HTR-8/SVneo (cell line): ENCODE measurements at regions not wholly inside any gene's neighbourhood (a gene's known extent, or its start where the extent isn't known, plus 50 kb on each side); places are given as distances from the start of the nearest gene placed in this dataset.

ENCODE experiments used
- DNase-seq: peaks from one replicate; pipeline ENCODE4 v3.0.0; 2011; ENCODE audit warnings: low spot score, mixed read lengths; ENCODE audit not compliant: insufficient read length
- FAIRE-seq: peaks from 2 replicates; lab custom pipeline; 2011; peaks lifted over from hg19 to GRCh38; lab: Jason Lieb, UNC

DNA sequence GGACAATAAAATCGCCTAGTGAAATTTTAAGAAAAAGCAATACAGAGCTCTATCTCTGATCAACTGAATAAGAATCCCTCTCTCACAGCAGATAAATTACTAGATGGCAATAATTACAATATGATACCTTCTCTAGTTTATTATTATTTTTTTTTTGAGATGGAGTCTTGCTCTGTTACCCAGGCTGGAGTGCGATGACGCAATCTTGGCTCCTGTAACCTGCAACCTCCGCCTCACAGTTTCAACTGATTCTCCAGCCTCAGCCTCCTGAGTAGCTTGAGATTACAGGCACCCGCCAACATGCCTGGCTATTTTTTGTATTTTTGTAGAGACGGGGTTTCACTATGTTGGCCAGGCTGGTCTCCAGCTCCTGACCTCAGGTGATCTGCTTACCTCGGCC lies 129.3 kb upstream of the PTCHD4 start:
- no peak for FAIRE-seq
- no peak for DNase-seq

DNA sequence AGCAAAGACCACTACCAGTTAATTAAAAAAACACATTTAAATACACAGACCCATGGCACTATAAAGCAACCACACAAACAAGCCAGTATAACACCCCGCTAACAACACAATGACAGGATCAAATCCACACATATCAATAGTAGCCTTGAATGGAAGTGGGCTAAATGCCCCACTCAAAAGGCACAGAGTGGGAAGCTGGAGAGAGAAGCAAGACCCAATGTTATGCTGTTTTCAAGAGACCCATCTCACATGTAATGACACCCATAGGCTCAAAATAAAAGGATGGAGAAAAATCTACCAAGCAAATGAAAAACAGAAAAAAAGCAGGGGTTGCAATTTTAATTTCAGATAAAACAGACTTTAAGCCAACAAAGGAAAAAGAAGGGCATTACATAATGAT lies 125.4 kb upstream of the PTCHD4 start:
- DNase-seq: no peak

DNA sequence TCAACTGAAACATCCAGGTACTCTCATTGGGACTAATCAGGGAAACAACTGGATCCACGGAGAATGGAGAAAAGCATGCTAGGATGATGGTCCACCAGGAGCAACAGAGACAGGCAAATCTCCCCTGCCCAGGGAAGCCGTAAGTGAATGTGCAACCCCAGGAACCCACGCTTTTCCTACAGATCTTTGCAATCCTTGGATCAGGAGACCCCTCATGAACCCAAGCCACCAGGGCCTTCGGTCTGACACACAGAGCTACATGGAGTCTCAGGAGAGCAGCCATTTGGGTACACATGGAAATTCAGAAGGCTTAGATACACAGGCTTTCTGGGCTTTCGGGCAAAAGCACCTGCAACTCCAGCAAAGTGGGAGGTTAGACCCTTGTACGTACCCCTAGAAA lies 122.1 kb upstream of the PTCHD4 start:
- DNase-seq (no peak), FAIRE-seq (no peak)

More for the DNA sequence above, 125.4 kb upstream of the PTCHD4 start:
- no peak for FAIRE-seq

DNA sequence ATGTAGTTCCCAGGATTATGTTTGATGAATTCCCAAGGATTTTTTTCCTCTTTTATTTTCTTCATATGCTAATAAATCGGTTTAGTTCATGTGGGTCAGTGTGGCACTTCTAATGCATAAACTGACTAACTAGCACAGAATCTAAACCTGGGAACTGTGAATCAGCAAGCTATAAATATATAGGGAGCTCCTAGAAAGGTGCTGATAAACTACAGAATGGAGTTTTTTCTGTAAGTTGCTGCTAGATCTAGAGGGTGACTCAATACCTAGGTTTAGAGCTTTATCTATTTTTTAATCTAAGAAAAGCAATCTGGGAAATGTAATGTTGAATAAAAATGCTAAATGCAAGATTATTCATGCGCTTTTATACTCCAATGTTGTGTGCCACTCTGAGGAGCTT lies 118.8 kb upstream of the PTCHD4 start:
- DNase-seq: no peak
- FAIRE-seq: no peak

DNA sequence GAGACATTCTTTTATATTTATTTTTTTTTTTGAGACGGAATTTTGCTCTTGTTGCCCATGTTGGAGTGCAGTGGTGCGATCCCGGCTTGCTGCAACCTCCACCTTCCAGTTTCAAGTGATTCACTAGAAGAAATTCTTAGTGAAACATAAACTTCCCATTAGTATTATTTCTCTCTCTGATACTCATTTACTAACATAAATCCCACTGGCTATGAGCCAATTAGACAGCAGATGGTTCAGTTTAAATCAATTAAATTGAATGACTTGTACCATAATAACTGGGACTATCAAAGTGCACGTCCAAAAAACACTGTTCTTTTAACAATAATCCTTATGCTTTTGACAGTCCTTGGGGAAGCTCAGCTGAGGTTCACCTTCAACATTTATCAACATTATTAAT lies 111.2 kb upstream of the PTCHD4 start:
- FAIRE-seq (no peak), DNase-seq (no peak)

DNA sequence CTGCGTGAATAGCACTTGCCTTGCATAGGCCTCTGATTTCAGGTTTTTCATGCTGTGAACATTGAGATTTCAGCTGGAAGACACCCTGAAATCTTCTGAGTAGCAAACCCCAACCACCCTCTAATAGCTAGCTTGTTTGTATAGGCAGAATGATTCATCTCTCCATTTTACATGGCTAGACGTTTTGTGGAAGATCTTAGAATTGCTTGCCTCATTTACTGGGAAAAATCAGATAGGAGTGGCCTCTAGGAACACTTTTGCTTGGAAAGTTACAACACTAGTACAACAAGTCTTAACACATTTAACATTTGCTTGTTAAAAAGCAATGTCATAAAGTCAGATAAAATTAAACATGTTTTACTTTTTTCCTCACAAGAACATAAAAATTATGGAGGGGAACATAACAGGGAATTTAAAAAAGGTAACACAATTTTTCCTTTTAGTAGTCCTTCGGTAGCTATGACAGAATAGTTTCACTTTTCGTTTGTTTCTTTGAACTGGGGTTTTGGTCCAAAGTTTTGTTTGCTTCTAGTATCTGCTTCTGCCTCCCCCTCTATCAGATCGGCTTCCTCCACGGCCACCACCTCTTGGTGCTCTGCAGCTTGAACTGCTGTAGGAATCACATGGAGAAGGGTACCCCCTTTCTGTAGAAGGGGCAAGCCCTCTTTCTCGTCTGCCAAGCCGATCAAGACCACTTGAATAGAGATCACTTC lies 102.2 kb upstream of the PTCHD4 start:
- FAIRE-seq (no peak), DNase-seq (no peak)

DNA sequence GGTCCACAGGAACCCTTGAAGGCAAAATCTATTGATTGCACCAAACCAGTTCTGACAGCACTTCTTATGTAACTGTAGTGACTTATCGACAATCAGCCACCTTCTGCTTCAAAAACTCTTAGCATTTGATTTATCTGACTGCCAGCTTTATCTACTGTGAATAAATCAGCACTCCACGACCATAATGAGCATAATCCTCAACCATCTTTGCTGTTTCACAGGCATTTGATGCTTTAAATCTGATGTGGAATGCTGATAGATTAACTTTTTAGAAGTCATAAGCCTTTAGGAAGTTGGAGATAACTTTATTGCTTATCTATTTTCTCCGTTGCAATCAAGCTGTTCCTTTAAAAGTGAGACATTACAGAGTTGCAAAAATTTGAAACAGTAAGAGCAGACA lies 101.5 kb upstream of the PTCHD4 start:
- FAIRE-seq: no peak

DNA sequence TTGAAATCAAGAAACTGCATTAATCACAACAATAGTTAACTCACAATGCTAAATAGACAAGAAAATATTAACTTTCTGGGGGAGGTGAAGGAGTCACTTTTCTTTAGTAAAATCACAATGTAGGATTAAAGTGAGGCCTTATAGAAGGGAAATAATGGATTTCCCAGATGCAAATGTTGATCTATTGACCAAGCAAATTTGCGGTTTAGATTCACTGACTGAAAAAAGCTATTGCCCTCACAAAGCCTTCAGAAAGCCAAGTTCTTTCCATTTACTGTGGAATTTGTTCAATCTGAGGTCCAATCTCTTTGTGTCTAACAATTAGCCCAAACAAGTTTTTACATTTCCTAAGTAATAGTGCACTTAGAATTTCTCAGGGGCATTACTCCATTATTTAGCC lies 95.1 kb upstream of the PTCHD4 start:
- FAIRE-seq (no peak), DNase-seq (no peak)

More for the DNA sequence above, 101.5 kb upstream of the PTCHD4 start:
- no peak for DNase-seq

DNA sequence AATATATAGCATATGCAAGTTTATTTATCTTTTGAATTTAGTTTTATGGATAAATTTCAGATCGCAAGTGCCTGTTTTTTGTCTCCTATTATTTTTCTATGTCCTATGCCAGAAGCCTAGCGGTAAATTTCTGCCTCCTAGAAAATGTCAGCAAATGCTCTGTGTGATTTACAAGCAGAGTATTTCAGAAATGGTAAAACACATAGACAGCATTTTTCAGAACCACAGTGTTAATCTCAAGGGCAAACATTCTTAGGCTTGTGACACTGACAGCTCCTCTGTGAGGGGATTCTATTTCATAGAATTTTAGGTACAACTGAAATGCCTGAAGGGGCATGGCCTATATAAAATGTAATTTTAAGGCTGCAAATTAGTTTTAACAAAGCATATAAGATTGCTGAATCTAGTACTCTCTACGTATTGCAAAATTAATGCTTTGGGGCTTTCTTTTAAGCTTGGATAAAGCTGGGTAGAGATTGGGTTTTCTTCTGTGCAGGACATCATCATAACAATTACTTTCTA lies 89.9 kb upstream of the PTCHD4 start:
- FAIRE-seq: no peak

DNA sequence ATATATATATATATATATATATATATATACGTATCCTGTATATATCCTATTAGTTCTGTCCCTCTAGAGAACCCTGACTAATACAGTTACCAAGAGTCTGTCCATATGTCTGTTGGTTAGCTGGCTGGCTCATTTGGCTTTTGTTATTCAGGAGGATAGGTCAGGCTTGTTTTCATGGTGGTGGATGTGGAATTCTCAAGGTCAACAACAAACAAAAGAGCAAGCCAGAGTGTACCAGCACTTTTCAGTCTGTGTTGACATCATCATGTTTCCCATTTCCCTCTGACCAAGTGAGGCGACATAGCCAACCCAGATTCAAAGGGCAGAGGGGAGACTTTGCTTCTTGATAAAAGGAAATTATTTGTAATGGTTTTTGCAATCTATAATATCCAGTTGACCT lies 88.5 kb upstream of the PTCHD4 start:
- DNase-seq (no peak), FAIRE-seq (no peak)

More for the DNA sequence above, 89.9 kb upstream of the PTCHD4 start:
- DNase-seq: no peak

DNA sequence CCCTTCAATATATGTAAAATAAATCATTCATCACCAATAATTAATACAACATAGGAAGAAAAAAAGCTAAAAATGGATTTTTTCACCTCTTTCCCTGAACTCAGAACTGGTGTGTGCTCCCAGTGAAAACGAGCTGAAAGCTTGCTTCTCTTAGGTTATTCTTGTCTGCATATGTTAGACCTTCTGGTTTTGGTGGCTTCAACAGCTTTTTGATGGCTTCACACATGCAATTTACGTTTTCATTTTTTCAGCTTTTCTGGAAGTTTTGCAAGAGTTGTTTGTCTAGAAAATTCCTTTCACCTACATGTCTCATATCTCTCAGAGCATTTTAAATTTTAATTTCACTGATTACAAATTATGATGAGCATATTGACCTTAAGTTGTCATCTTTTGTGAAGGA lies 86.9 kb upstream of the PTCHD4 start:
- FAIRE-seq (no peak), DNase-seq (no peak)

DNA sequence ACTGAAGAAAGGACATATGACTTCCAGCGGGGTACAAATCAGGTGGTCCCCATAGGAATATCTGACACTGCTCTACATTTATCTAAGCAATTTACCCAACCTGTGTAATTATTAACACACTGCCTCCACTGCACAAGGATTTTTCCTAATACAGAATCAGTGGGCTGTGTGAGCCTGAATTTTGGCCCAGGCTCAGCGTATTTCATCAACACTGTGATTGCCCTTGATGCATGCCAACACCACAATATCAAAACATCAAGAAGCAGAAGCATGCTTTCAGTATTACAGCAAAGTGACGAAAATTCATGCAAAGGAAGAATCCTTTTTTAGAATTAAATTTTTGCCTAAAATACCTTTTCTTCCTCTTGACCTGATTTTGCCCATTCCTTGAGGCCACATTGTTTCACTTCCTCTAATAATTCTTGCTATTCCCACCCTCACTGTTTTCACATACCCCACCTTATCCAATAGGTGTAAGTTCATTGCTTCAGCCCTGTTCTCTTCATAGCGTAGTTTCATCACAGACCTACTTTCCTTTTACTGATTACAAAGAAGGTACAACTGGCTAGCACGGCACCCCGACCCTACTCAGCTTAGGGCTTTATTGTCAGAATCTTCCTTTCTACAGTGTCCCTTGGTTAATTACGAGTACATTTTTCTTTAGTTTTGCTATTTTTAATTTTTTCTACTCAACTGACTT lies 83.7 kb upstream of the PTCHD4 start:
- FAIRE-seq (no peak), DNase-seq (no peak)

DNA sequence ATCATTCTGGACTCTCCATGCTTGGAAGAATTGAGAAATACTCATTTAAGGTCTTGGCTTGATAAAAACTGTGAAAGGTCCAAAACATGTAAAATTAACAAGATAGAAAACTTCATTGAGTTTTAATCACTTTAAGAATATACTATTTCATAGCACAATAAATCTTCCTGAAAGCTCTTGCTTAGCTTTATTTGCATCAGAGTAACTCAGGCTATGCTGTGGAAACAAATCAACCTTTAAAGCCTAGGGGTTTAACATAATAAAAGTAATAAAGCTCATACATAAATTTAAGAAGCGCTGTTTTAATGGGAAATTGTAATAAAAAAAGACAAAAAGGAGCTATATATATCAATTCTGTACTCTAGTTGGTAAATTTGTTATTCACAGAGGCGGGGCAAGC lies 77.2 kb upstream of the PTCHD4 start:
- no peak for DNase-seq
- FAIRE-seq: no peak

DNA sequence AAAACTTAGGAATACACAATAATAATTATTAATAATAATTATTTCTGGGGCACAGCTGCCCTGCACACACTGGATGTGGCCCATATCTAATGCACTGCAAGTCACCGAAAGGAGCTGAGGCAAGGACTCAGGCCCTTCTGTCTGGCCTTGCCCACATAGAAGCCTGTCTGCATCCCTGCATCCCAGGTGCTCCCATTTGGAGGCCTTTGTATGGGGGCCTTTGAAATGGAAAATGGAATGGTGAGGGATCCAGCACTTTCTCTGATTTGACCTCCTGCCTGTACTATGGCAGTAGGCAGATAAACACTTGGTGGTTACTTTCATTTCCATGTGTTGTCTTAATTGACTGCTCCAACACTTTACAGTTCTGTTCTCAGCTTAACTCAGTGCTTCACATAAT lies 75.7 kb upstream of the PTCHD4 start:
- DNase-seq (no peak), FAIRE-seq (no peak)

DNA sequence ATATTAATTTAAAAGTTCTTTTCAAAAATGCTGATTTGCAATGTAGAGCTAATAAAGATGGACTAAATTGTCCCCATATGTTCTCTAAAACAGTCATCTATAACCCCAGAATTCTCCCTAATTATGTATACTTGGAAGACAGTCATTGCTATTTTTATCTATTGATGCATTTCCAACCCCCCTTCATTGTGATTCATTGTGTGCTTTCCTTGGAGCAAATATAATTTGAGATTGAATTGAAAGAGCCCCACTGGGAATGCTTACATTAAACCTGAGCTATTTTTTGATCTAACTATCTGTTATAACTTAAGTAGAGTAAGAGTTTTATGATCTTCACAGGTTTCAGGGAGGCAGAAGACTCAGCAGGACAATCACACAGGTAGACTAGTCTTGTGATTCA lies 73.7 kb upstream of the PTCHD4 start:
- DNase-seq (no peak), FAIRE-seq (no peak)

DNA sequence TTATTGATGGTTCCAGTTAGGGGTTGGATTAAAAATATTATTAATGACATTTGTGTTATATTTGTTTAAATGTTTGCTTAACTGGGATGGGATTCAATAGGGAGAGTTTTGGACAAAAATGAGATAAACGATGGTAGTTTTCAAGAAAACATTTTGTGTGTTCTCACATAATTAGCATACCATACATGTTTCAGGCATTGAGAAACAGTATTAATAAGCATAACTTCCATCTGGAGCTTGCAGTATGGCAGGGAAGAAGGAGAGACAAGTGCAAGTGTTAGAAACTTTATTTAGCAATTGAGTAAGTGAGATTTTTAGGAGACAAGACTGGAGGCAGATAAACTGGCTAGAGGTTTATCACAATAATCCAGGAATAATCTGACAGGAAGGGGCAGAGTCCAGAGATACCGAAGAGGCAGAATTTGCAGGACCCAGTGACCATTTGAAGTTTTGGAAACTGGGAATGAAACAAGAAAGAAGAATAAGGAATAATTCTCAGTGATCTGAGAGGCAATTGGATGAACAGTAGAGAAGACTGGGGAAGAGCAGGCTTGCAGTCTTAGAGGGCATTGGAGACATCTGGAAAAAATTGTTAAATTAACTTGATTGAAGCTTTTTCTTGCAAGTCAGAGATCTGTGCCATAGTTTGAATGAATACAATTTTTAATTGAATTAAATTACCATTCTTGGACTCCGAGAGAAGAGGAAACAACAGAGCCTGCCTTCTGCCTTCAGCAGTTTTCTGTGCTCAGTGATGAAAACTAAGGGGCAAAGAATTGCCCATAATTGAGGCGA lies 73.0 kb upstream of the PTCHD4 start:
- FAIRE-seq (no peak), DNase-seq (no peak)

DNA sequence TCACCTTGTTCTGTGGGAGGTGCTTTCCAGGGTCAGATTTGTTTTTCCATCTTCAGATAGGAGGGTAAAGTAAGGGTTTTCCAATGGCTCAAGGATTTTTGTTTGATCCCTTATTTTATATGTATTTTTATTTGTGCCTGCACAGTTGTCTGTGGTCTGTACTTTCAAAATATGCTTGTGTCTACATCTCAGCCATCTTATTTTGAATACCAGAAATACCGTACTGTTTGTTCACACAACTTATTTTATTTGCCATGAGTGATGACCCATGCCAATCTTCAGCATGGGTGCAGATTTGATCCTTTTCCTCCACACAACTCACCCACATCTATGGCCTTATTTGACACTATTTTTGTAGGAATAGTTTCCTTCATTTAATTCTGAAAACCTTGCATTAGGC lies 72.2 kb upstream of the PTCHD4 start:
- FAIRE-seq (no peak), DNase-seq (no peak)

DNA sequence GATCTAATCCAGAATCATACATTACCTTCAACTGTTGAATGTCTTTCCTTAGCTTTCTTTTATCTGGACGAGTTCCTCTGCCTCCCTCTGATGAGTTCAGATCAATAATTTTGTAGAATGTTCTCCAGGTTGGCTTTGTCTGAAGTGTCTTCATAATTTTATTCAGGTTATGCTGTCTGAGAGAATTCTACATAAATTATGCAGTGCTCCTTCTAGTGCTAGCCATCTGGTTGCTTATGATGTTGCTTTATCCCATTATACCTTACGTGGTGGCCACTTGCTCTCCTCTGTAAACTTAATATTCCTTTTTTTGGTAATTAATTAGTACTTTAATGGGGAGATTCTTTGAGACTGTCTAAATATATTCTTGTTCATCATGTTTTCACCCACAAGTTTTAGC lies 67.7 kb upstream of the PTCHD4 start:
- FAIRE-seq: no peak
- DNase-seq: no peak

DNA sequence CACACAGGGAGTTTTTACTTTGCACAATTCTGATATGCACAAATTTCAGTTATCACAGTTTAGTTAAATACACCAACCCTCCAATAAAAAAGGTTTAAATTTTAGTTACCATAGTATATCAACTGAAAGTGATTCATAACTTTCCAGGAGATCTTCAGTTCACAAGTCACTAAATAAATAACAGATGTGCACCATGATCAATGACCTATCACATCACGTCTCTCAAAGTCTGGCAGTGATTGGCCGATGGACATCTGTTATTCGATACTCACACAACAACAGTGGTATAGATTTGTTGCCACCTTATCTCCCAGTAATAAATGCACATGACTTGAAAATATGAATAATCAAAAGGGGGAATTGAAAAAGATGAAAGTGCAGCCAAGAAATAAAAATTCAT lies 66.8 kb upstream of the PTCHD4 start:
- DNase-seq (no peak), FAIRE-seq (no peak)

DNA sequence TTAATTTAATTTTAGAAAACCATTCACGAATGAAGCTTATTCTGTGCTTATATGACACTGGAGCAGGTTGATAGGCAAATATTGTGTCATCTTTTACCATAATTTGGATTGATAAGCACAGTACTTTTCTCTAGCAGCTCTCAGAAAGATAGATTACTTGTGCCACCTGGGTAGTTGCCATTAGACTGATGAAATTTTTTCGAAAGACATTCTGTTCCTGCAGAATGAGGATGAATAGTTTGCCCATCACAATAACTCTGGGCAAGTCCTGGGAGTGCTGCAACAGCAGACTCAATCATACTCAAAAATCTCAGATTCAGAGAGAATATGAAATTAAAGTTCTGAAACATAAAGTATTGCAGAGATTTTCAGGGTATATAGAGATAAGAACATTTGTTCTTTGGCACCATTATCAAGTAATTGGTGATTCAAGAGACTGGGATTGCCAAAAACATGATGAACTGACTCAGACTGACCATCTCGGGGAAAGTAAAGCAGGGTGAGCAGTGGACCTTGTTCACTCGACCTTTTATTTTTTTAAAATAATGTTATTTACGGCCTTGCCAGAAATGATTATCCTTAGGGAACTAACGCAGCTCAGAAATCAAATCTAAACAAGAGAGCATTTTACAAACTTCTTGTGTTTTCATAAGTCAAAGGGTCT lies 65.8 kb upstream of the PTCHD4 start:
- DNase-seq: no peak
- no peak for FAIRE-seq

DNA sequence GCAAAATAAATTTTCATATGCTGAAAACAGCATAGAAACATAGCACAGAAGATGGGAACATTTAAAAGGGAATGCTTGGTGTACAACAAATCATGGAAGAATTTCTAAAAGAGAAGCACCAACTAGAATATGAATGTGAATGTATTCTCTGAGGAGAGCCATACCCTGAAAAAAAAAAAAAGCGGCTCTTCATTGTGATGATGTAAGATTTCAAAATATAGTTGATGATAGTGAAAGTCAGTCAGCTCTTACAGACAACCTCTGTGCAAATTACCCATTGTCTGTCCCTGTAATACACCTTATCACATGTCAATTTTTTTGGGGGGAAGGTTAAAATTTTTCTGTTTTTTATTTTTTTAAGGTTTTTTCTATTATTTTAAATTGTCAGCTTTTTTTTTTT lies 58.6 kb upstream of the PTCHD4 start:
- DNase-seq (no peak), FAIRE-seq (no peak)
